H9 (cell line): ENCODE measurements at regions not wholly inside any gene's neighbourhood (a gene's known extent, or its start where the extent isn't known, plus 50 kb on each side); places are given as distances from the start of the nearest gene placed in this dataset.

Experiments
- DNase-seq: peaks from one replicate; pipeline ENCODE4 v3.0.0-alpha.2; 2017
- H2AFZ ChIP-seq: one replicate; pipeline ENCODE4 v1.6.1; 2013; ENCODE audit warnings: mild to moderate bottlenecking, low read length, control low read depth, moderate library complexity
- H2AK5ac ChIP-seq: 2 replicates; pipeline ENCODE4 v1.6.1; 2013; ENCODE audit warnings: low read length, control low read depth, mixed read lengths; ENCODE audit not compliant: insufficient read length
- H2BK120ac ChIP-seq: one replicate; pipeline ENCODE4 v1.6.1; 2013; ENCODE audit warnings: low read depth, mild to moderate bottlenecking, low read length, control low read depth, inconsistent platforms; ENCODE audit not compliant: poor library complexity, severe bottlenecking
- H2BK12ac ChIP-seq: 2 replicates; pipeline ENCODE4 v1.6.1; 2013; ENCODE audit warnings: low read length, control low read depth, mixed read lengths, low read depth; ENCODE audit not compliant: insufficient read length
- H2BK15ac ChIP-seq: 2 replicates; pipeline ENCODE4 v1.6.1; 2013; ENCODE audit warnings: low read depth, low read length, control low read depth
- H2BK20ac ChIP-seq: one replicate; pipeline ENCODE4 v1.6.1; 2013; ENCODE audit warnings: low read depth, mild to moderate bottlenecking, low read length, control low read depth, inconsistent platforms; ENCODE audit not compliant: poor library complexity, severe bottlenecking
- H2BK5ac ChIP-seq: 2 replicates; pipeline ENCODE4 v1.6.1; 2013; ENCODE audit warnings: low read length, control low read depth, mixed read lengths; ENCODE audit not compliant: insufficient read length
- H3K14ac ChIP-seq: 2 replicates; pipeline ENCODE4 v1.6.1; 2013; ENCODE audit warnings: low read length, control low read depth; ENCODE audit not compliant: insufficient read depth
- H3K18ac ChIP-seq: 2 replicates; pipeline ENCODE4 v1.6.1; 2013; ENCODE audit warnings: low read depth, mild to moderate bottlenecking, mixed read lengths, low read length, control low read depth; ENCODE audit not compliant: insufficient read length
- H3K23ac ChIP-seq: 2 replicates; pipeline ENCODE4 v1.6.1; 2013; ENCODE audit warnings: low read length, control low read depth, mixed read lengths, low read depth; ENCODE audit not compliant: insufficient read length
- H3K23me2 ChIP-seq: 2 replicates; pipeline ENCODE4 v1.6.1; 2013; ENCODE audit warnings: low read depth, mild to moderate bottlenecking, mixed read lengths, low read length, control low read depth; ENCODE audit not compliant: insufficient read length, poor library complexity, severe bottlenecking
- H3K27ac ChIP-seq: 2 replicates; pipeline ENCODE4 v1.5.1; 2013; ENCODE audit warnings: low read length, control low read depth, mixed read lengths, low read depth; ENCODE audit not compliant: insufficient read length
- H3K27me3 ChIP-seq: 2 replicates; pipeline ENCODE4 v1.6.1; 2013; ENCODE audit warnings: low read length, control low read depth, inconsistent platforms; ENCODE audit not compliant: insufficient read depth
- H3K4ac ChIP-seq: 2 replicates; pipeline ENCODE4 v1.6.1; 2013; ENCODE audit warnings: low read depth, mild to moderate bottlenecking, control low read depth, inconsistent platforms, low read length, moderate library complexity
- H3K4me1 ChIP-seq: 2 replicates; pipeline ENCODE4 v1.6.1; 2013; ENCODE audit warnings: low read length, control low read depth, inconsistent platforms; ENCODE audit not compliant: insufficient read depth
- H3K4me2 ChIP-seq: 2 replicates; pipeline ENCODE4 v1.6.1; 2013; ENCODE audit warnings: low read length, control low read depth, mixed read lengths; ENCODE audit not compliant: insufficient read length, insufficient read depth
- H3K56ac ChIP-seq: 2 replicates; pipeline ENCODE4 v1.6.1; 2013; ENCODE audit warnings: low read depth, mild to moderate bottlenecking, mixed read lengths, low read length, control low read depth; ENCODE audit not compliant: insufficient read length
- H3K79me1 ChIP-seq: 2 replicates; pipeline ENCODE4 v1.6.1; 2013; ENCODE audit warnings: low read depth, mild to moderate bottlenecking, moderate library complexity, low read length, control low read depth, inconsistent platforms; ENCODE audit not compliant: insufficient read depth, poor library complexity, severe bottlenecking
- H3K79me2 ChIP-seq: 2 replicates; pipeline ENCODE4 v1.6.1; 2013; ENCODE audit warnings: low read length, control low read depth, inconsistent platforms; ENCODE audit not compliant: insufficient read depth
- H3K9ac ChIP-seq: 2 replicates; pipeline ENCODE4 v1.6.1; 2013; ENCODE audit warnings: low read length, control low read depth, mixed read lengths; ENCODE audit not compliant: insufficient read length; ENCODE audit errors: extremely low read depth
- H3K9me3 ChIP-seq: one replicate; pipeline ENCODE4 v1.6.1; 2013; ENCODE audit warnings: low read depth, low read length, inconsistent platforms; ENCODE audit not compliant: control insufficient read depth
- H3T11ph ChIP-seq: one replicate; pipeline ENCODE4 v1.6.1; 2013; ENCODE audit warnings: mild to moderate bottlenecking, low read length, control low read depth, inconsistent platforms
- H4K20me1 ChIP-seq: one replicate; pipeline ENCODE4 v1.6.1; 2013; ENCODE audit not compliant: control insufficient read depth, insufficient read length, insufficient read depth
- H4K5ac ChIP-seq: 2 replicates; pipeline ENCODE4 v1.6.1; 2013; ENCODE audit warnings: low read depth, mild to moderate bottlenecking, mixed read lengths, low read length, control low read depth; ENCODE audit not compliant: insufficient read length
- H4K8ac ChIP-seq: replicated peaks from 2 replicates; pipeline ENCODE4 v1.6.1; 2013; ENCODE audit warnings: low read length, control low read depth, mixed read lengths, low read depth; ENCODE audit not compliant: insufficient read length
- H4K91ac ChIP-seq: 2 replicates; pipeline ENCODE4 v1.6.1; 2013; ENCODE audit warnings: low read depth, mild to moderate bottlenecking, moderate library complexity, mixed read lengths, low read length, control low read depth; ENCODE audit not compliant: insufficient read length
- H3K27ac Mint-ChIP-seq, 3 experiments: 2 replicates in 2 of 3; 3 replicates in 1 of 3; pipeline ENCODE4 v1.8.0; 2020 to 2021; ENCODE audit warnings: mixed read lengths in 3 of 3, mild to moderate bottlenecking in 1 of 3, moderate library complexity in 1 of 3
- H3K27me3 Mint-ChIP-seq: 2 replicates; pipeline ENCODE4 v1.8.0; 2021; ENCODE audit warnings: low read depth, mild to moderate bottlenecking, moderate library complexity, mixed read lengths
- H3K36me3 Mint-ChIP-seq, 3 experiments: 2 replicates in 2 of 3; 3 replicates in 1 of 3; pipeline ENCODE4 v1.8.0; 2020 to 2021; ENCODE audit warnings: low read depth in 3 of 3, mixed read lengths in 3 of 3; ENCODE audit not compliant: insufficient read depth in 1 of 3
- H3K4me1 Mint-ChIP-seq, 2 experiments: 2 replicates each; pipeline ENCODE4 v1.8.0; 2020; ENCODE audit warnings: mixed read lengths in 2 of 2
- H3K4me3 Mint-ChIP-seq, 2 experiments: 2 replicates in 1 of 2; 3 replicates in 1 of 2; pipeline ENCODE4 v1.8.0; 2020 to 2021; ENCODE audit warnings: mild to moderate bottlenecking in 2 of 2, mixed read lengths in 2 of 2, moderate library complexity in 1 of 2
- H3K9me3 Mint-ChIP-seq, 2 experiments: 2 replicates in 1 of 2; 3 replicates in 1 of 2; pipeline ENCODE4 v1.8.0; 2020; ENCODE audit warnings: mild to moderate bottlenecking in 2 of 2, mixed read lengths in 2 of 2, moderate library complexity in 1 of 2
- CTCF ChIP-seq: fragments of 200-600 bp; sonication (generic); conservative IDR thresholded peaks from 3 replicates; pipeline ENCODE4 v1.8.0; 2021; ENCODE audit warnings: antibody characterized with exemption, mild to moderate bottlenecking
- WGBS: extraction: QIAGEN DNeasy Blood & Tissue Kit; methylation state at CpG from one replicate; pipeline ENCODE4 v1.1.7; 2013; ENCODE audit warnings: missing lambda C conversion rate, low lambda C conversion rate, mixed read lengths; ENCODE audit not compliant: insufficient read length; ENCODE audit errors: extremely low coverage; 5-methylcytosine and 5-hydroxymethylcytosine counted together

- Histone ChIP-seq H3K4me1 (no peaks in the 10 kb centered on the region), H3K27me3 (no peaks in the 10 kb centered on the region), H2BK120ac (no peak overlapping the region), H3K23ac (no peak overlapping the region), H3K9me3 (no peaks in the 10 kb centered on the region), H3K4ac (no peak overlapping the region), H3K56ac (no peak overlapping the region), H3K18ac (no peak overlapping the region), H2BK15ac (no peak overlapping the region), H2BK12ac (no peak overlapping the region), H3K23me2 (no peaks in the 10 kb centered on the region), H3K9ac (no peak overlapping the region), H3K27ac (no peak overlapping the region), H4K91ac (no peak overlapping the region), H3K14ac (no peak overlapping the region), H2AFZ (no peak overlapping the region), H2BK5ac (no peak overlapping the region), H4K20me1 (no peaks in the 10 kb centered on the region), H3K79me2 (no peaks in the 10 kb centered on the region), H3K4me2 (no peak overlapping the region), H3T11ph (no peak overlapping the region), H4K8ac (no peak overlapping the region), H3K79me1 (no peaks in the 10 kb centered on the region), H4K5ac (no peak overlapping the region), H2AK5ac (no peak overlapping the region), H2BK20ac (no peak overlapping the region)
- Mint-ChIP-seq H3K36me3 (peaks cover 0 to 2% (median 0%) of the 10 kb centered on the region in 3 experiments; a peak in 1 of 7 replicates), H3K27ac (no peak overlapping the region), H3K27me3 (no peaks in the 10 kb centered on the region; the same call in 1 of the 2 replicates), H3K4me3 (no peak overlapping the region), H3K4me1 (no peaks in the 10 kb centered on the region), H3K9me3 (peaks cover 0 to 2% of the 10 kb centered on the region in 2 experiments; a peak in 3 of 5 replicates)
- no peak for TF ChIP-seq CTCF
- no CpG with 5 or more reads among the region's 6 CpGs for WGBS
- DNase-seq: no peak
Observed at GRCh38 chr21:41620541-41620940, 112.6 kb upstream of the TMPRSS2 start.
